Dedifferentiated amniotic fluid mesenchymal stem cell (primary cell): ENCODE measurements at regions not wholly inside any gene's neighbourhood (a gene's known extent, or its start where the extent isn't known, plus 50 kb on each side); places are given as distances from the start of the nearest gene placed in this dataset.
"Not testable (repeated sequence)": the region's sequence is repeated elsewhere in the genome, so short reads cannot be mapped to it uniquely, and the experiment has no call there.

Experiments
- DNase-seq: peaks from one replicate; pipeline ENCODE4 v3.0.0-alpha.2; 2016; ENCODE audit errors: extremely low spot score

- no peak for DNase-seq
Observed at GRCh38 chr7:10463701-10464100, 510.0 kb upstream of the PHF14 start.

DNA sequence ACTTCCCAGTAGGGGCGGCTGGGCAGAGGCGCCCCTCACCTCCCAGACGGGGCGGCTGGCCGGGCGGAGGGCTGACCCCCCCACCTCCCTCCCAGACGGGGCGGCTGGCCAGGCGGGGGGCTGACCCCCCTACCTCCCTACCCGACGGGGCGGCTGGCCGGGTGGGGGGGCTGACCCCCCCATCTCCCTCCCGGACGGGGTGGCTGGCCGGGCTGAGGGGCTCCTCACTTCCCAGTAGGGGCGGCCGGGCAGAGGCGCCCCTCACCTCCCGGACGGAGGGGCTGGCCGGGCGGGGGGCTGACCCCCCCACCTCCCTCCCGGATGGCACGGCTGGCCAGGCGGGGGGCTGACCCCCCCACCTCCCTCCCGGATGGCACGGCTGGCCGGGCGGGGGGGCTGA lies 508.1 kb upstream of the PHF14 start:
- DNase-seq, result not testable (repeated sequence)

- no peak for DNase-seq
Observed at GRCh38 chr7:10468908-10469307, 504.8 kb upstream of the PHF14 start.

DNA sequence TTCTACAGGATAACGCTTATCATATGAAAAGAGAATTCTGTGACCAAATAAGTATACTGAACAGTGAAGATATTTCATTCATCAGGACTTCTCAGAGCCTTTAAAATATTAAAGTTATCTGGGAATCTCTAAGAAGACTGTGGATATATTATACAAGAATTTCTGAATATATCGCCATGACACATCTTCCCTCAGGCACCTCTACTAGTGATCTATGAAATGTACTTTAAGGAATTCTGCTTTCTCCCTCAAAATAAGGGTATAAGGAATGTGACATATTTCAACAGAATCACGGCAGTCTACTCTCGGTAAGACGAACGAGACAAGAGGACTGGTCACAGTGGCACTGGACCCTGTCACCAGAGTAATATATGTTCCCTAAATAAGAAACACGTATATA lies 504.2 kb upstream of the PHF14 start:
- DNase-seq, result no peak

GRCh38 chr7:10471280-10472058 lies 502.2 kb upstream of the PHF14 start:
- DNase-seq, result no peak

DNA sequence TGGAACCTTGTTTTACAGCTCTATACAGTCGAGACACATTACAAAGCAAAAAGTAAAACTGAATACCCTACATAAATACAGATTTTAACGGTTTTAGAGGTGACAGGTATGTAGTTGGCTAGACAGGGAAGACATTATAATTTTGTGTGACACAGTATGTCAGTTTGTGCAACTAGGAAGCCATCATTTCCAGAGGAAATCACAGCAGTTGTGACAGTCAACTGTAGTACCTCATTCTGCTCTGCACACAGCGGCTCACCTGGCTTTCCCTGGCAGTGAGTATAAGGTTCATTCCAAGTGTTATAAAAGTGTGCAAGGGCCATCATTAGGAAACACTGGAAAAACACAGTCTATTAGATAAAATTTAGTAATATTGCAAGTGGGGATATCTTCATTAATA lies 501.6 kb upstream of the PHF14 start:
- no peak for DNase-seq

GRCh38 chr7:10473569-10473968 lies 500.1 kb upstream of the PHF14 start:
- DNase-seq, result no peak

GRCh38 chr7:10474048-10474447 lies 499.6 kb upstream of the PHF14 start:
- no peak for DNase-seq

GRCh38 chr7:10475940-10476641 lies 497.6 kb upstream of the PHF14 start:
- DNase-seq, result no peak

DNA sequence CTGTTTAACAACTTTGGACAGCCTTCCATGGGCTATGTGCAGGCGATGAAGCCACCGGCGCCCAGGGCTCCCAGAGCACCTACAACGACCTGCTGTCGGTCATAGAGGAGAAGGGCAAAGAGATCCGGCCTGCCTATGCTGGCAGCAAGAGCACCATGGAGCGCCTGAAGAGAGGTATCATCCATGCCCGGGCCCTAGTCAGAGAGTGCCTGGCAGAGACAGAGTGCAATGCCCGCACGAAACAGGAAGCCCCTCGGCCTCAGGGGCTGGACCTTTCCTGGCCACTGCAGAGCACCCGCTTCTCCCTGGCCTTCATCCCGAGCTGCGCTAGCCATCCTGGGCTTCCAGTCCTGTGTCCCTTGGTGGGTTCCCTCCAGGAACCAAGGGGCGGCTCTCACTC lies 497.0 kb upstream of the PHF14 start:
- no peak for DNase-seq

- DNase-seq, result no peak
Observed at GRCh38 chr7:10483671-10484070, 490.0 kb upstream of the PHF14 start.

- DNase-seq, result no peak
Observed at GRCh38 chr7:10484767-10485166, 488.9 kb upstream of the PHF14 start.

GRCh38 chr7:10501206-10501884 lies 472.3 kb upstream of the PHF14 start:
- DNase-seq, result not testable (repeated sequence)

DNA sequence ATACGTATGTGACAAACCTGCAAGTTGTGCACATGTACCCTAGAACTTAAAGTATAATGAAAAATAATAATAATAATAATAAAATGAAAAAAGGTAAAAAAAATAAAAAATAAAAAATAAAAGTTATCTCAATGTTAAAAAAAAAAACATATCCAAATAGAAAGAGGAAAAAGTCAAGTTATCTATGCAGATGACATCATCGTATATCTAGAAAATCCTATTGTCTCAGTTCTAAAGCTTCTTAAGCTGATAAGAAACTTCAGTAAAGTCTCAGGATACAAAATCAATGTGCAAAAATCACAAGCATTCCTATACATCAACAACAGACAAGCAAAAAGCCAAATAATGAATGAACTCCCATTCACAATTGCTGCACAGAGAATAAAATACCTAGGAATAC lies 466.6 kb upstream of the PHF14 start:
- DNase-seq, result no peak

DNA sequence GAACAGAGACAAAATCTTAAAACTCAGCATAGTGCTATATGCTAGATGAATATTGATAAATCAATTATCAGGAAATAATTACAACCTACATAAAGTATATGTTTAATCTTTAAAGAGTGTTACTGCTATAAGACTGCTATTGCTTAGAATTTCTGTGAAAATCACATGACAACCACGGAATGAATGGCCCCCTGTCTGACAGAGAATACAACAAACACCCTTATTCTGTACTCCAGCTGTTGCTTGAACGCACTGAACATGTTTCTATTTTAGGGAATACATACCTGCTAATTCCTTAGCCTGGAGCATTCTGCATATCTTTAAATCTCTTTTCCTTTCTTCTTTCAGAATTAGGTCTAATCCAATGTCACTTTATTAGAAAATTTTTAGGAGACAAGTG lies 452.4 kb upstream of the PHF14 start:
- no peak for DNase-seq

GRCh38 chr7:10533429-10533828 lies 440.2 kb upstream of the PHF14 start:
- not testable (repeated sequence) for DNase-seq

DNA sequence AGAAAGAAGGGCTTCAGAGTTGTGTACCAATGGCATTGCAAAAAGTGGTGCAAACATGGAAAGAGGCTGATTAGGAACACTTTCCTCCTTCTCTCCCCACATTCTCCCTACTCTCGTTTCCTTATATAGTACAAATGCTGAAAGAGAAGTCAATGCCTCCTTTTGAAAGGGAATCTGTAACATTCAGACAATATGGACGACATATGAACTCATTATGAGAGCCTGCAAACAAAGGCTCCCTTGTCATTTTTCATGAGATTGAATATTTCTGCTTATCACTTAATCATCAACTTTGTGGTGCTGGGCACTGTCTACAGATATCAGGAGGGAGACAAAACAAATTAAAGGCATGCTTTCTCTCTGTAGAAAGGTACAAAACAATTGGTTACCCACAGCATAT lies 437.1 kb upstream of the PHF14 start:
- DNase-seq, result no peak

GRCh38 chr7:10537764-10538163 lies 435.9 kb upstream of the PHF14 start:
- no peak for DNase-seq

- DNase-seq, result no peak
Observed at GRCh38 chr7:10557375-10557774, 416.3 kb upstream of the PHF14 start.

GRCh38 chr7:10560497-10560896 lies 413.2 kb upstream of the PHF14 start:
- DNase-seq, result no peak

DNA sequence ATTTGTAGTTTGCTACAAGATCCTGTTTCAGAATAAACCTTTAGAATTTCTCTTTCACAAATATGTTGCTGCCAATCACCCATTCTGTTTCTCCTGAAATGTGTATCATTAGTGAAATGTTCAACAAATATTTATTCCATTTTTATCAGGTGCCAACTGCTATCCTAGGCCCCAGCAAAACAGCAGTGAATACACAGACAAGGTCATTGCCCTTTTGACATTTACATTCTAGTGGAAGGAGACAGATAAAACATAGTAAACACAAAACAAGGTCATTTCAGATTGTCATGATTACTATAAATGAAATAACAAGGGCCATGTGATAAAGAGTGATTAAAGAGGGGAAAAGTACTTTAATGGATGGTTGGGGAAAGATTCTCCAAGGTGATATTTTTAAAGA lies 404.8 kb upstream of the PHF14 start:
- DNase-seq, result no peak

DNA sequence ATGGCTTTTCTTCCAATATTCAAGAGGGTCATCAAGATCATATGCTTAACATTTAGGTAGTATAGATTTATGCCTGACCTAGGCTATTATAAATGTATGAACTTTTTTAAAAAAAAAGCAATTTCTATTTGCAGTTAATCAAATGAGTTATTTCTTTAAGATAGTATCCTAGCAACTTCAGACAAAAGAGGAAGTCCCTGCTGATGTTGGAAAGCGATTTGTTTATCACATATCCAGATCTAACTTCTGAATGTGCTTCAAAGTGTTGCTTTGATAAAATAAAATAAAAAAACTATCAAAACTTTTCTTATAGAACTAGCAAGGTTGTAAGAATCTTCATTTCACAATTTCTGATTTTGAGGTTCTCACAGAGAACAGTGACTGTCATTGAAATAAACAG lies 401.9 kb upstream of the PHF14 start:
- DNase-seq, result no peak

- no peak for DNase-seq
Observed at GRCh38 chr7:10577866-10578374, 395.8 kb upstream of the PHF14 start.
